ENCODE measurements at regions not wholly inside any gene's neighbourhood (a gene's known extent, or its start where the extent isn't known, plus 50 kb on each side); places are given as distances from the start of the nearest gene placed in this dataset.

- no peak for TF ChIP-seq CTCF (IDR thresholded peaks at IDR 0.05)
- TF ChIP-seq POLR2A (IDR thresholded peaks at IDR 0.05) = no peak
Measured at GRCh38 chr6:40672087-40672486, 84.9 kb upstream of the LRFN2 start.

All from testis (tissue), 2 donors.